ENCODE measurements at regions not wholly inside any gene's neighbourhood (a gene's known extent, or its start where the extent isn't known, plus 50 kb on each side); places are given as distances from the start of the nearest gene placed in this dataset.

DNA sequence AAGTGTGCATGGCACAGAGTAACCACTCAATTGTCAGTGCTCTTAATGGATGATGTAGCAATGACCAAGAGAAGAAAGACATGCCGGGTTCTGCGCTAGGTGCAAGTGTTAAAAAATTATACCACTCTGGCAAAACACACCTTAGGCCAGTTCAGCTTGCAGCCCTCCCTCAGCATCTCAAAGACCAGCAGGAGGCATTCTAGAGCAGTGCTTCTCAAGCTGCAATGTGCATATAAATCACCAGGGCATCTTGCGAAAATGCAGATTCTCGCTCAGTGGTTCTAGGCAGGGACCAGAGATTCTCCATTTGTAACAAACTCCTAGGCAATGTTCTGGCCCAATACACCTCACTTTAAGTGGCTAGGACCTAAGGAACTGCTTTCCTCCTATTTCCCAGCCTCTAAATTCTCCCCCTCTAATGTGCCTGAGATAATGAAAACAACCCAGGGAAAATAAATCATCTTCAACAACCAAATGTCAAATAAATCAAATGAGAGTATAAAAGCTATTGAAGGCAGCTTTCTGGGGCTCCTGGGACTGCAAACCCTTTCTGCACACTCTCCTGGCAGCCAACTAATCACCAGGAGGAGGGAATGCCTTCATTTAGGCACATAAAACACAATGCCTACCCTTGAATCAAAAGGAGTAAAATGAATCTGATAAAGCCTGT lies 337.2 kb upstream of the API5 start:
- Histone ChIP-seq H3K4me1 (ENCODE audit: control insufficient read depth, insufficient read depth, low read length) (no peaks in the 10 kb centered on the region), H3K4me3 (ENCODE audit: low read depth in 2 of 2, low read length in 2 of 2) (no peak overlapping the region), H3K36me3 (ENCODE audit: control insufficient read depth, insufficient read depth, low read length) (no peaks in the 10 kb centered on the region), H3K9me3 (ENCODE audit: control insufficient read depth, insufficient read depth, low read depth, low read length) (no peaks in the 10 kb centered on the region), H3K27ac (ENCODE audit: low read length) (no peak overlapping the region), H3K27me3 (ENCODE audit: control insufficient read depth, insufficient read depth, low read length) (no peaks in the 10 kb centered on the region)
- no peak for DNase-seq (ENCODE audit: low read depth, low spot score)
- in situ Hi-C loops (cut with HindIII; ENCODE audit: low pct_unique_long_range_greater_than_20kb, low sequenced_read_pairs) (no loop called here), intact Hi-C loops (cut with micrococcal nuclease; ENCODE audit: unreplicated experiment) (no loop called here)
- TF ChIP-seq, protein P1, sequence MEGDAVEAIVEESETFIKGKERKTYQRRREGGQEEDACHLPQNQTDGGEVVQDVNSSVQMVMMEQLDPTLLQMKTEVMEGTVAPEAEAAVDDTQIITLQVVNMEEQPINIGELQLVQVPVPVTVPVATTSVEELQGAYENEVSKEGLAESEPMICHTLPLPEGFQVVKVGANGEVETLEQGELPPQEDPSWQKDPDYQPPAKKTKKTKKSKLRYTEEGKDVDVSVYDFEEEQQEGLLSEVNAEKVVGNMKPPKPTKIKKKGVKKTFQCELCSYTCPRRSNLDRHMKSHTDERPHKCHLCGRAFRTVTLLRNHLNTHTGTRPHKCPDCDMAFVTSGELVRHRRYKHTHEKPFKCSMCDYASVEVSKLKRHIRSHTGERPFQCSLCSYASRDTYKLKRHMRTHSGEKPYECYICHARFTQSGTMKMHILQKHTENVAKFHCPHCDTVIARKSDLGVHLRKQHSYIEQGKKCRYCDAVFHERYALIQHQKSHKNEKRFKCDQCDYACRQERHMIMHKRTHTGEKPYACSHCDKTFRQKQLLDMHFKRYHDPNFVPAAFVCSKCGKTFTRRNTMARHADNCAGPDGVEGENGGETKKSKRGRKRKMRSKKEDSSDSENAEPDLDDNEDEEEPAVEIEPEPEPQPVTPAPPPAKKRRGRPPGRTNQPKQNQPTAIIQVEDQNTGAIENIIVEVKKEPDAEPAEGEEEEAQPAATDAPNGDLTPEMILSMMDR (IDR thresholded peaks at IDR 0.05), result no peak
- no peak for TF ChIP-seq SIN3A (IDR thresholded peaks at IDR 0.05; ENCODE audit: borderline replicate concordance, insufficient read depth, low read depth, low read length)
- TF ChIP-seq, protein P2, sequence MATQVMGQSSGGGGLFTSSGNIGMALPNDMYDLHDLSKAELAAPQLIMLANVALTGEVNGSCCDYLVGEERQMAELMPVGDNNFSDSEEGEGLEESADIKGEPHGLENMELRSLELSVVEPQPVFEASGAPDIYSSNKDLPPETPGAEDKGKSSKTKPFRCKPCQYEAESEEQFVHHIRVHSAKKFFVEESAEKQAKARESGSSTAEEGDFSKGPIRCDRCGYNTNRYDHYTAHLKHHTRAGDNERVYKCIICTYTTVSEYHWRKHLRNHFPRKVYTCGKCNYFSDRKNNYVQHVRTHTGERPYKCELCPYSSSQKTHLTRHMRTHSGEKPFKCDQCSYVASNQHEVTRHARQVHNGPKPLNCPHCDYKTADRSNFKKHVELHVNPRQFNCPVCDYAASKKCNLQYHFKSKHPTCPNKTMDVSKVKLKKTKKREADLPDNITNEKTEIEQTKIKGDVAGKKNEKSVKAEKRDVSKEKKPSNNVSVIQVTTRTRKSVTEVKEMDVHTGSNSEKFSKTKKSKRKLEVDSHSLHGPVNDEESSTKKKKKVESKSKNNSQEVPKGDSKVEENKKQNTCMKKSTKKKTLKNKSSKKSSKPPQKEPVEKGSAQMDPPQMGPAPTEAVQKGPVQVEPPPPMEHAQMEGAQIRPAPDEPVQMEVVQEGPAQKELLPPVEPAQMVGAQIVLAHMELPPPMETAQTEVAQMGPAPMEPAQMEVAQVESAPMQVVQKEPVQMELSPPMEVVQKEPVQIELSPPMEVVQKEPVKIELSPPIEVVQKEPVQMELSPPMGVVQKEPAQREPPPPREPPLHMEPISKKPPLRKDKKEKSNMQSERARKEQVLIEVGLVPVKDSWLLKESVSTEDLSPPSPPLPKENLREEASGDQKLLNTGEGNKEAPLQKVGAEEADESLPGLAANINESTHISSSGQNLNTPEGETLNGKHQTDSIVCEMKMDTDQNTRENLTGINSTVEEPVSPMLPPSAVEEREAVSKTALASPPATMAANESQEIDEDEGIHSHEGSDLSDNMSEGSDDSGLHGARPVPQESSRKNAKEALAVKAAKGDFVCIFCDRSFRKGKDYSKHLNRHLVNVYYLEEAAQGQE (IDR thresholded peaks at IDR 0.05; ENCODE audit: insufficient read depth in 1 of 2, low read depth in 2 of 2, low read length in 1 of 2), result no peak
- TF ChIP-seq TCF7L2 (IDR thresholded peaks at IDR 0.05; ENCODE audit: low read depth, low read length), result no peak
- TF ChIP-seq POLR2AphosphoS5 (IDR thresholded peaks at IDR 0.05; ENCODE audit: low read depth, low read length), result no peak
- no peak for ATAC-seq
- POLR2A ChIA-PET, result no interaction called here
- no TSS peak for BruUV-seq (replicated peaks)
- CTCF ChIA-PET, result no interaction called here

DNA sequence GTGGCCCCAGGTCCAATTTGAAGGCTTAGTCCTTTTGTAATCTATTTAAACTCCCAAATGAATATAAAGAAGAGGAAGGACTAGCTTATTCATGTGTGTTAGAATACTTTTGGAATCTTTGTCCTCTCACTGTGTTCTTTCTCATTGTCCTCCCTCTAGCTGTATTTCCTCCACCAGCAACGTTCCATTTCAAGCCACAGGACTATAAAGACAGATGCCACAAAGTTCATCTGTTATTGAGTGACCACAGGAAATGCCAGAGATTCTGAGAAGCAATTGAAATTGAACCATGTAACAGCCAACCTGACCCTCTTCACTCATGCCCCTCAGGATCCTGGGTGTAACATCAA lies 336.6 kb upstream of the API5 start:
- CTCF ChIA-PET, result no interaction called here
- DNase-seq (ENCODE audit: low read depth, low spot score) (no peak), ATAC-seq (no peak)
- no peak for TF ChIP-seq POLR2AphosphoS5 (IDR thresholded peaks at IDR 0.05; ENCODE audit: low read depth, low read length)
- TF ChIP-seq, protein P1 (IDR thresholded peaks at IDR 0.05), result no peak
- TF ChIP-seq, protein P2 (IDR thresholded peaks at IDR 0.05; ENCODE audit: insufficient read depth in 1 of 2, low read depth in 2 of 2, low read length in 1 of 2), result no peak
- TF ChIP-seq TCF7L2 (IDR thresholded peaks at IDR 0.05; ENCODE audit: low read depth, low read length), result no peak
- no peak for TF ChIP-seq SIN3A (IDR thresholded peaks at IDR 0.05; ENCODE audit: borderline replicate concordance, insufficient read depth, low read depth, low read length)
- Histone ChIP-seq H3K4me3 (ENCODE audit: low read depth in 2 of 2, low read length in 2 of 2) (no peak overlapping the region), H3K27ac (ENCODE audit: low read length) (no peak overlapping the region), H3K27me3 (ENCODE audit: control insufficient read depth, insufficient read depth, low read length) (no peaks in the 10 kb centered on the region), H3K4me1 (ENCODE audit: control insufficient read depth, insufficient read depth, low read length) (no peaks in the 10 kb centered on the region), H3K36me3 (ENCODE audit: control insufficient read depth, insufficient read depth, low read length) (no peaks in the 10 kb centered on the region), H3K9me3 (ENCODE audit: control insufficient read depth, insufficient read depth, low read depth, low read length) (no peaks in the 10 kb centered on the region)
- POLR2A ChIA-PET, result no interaction called here
- intact Hi-C loops (cut with micrococcal nuclease; ENCODE audit: unreplicated experiment), result no loop called here
- in situ Hi-C loops (cut with HindIII; ENCODE audit: low pct_unique_long_range_greater_than_20kb, low sequenced_read_pairs), result no loop called here
- BruUV-seq (replicated peaks), result no TSS peak

Data from Panc1 (cell line).